Osteocyte (in vitro differentiated cells): ENCODE measurements at regions not wholly inside any gene's neighbourhood (a gene's known extent, or its start where the extent isn't known, plus 50 kb on each side); places are given as distances from the start of the nearest gene placed in this dataset.

ENCODE experiments used
- DNase-seq: peaks from one replicate; pipeline ENCODE4 v3.0.0; 2021; ENCODE audit warnings: mixed read lengths; ENCODE audit not compliant: unreplicated experiment; ENCODE audit errors: extremely low spot score
- H3K27ac Mint-ChIP-seq: one replicate; pipeline ENCODE4 v1.8.0; 2021; ENCODE audit warnings: mild to moderate bottlenecking, mixed read lengths; ENCODE audit not compliant: unreplicated experiment
- H3K27me3 Mint-ChIP-seq: one replicate; pipeline ENCODE4 v1.8.0; 2021; ENCODE audit warnings: mixed read lengths; ENCODE audit not compliant: unreplicated experiment
- H3K36me3 Mint-ChIP-seq: one replicate; pipeline ENCODE4 v1.8.0; 2021; ENCODE audit warnings: mixed read lengths; ENCODE audit not compliant: unreplicated experiment
- H3K4me1 Mint-ChIP-seq: one replicate; pipeline ENCODE4 v1.8.0; 2021; ENCODE audit warnings: mixed read lengths; ENCODE audit not compliant: unreplicated experiment
- H3K4me3 Mint-ChIP-seq: one replicate; pipeline ENCODE4 v1.8.0; 2021; ENCODE audit warnings: mild to moderate bottlenecking, moderate library complexity, mixed read lengths; ENCODE audit not compliant: unreplicated experiment
- H3K9me3 Mint-ChIP-seq: one replicate; pipeline ENCODE4 v1.8.0; 2021; ENCODE audit warnings: mixed read lengths; ENCODE audit not compliant: unreplicated experiment
- TF ChIP-seq, protein P1 (sequence below): fragments of 200-600 bp; sonication (generic); IDR thresholded peaks from 2 replicates; pipeline ENCODE4 v1.5.0; 2021; ENCODE audit warnings: antibody characterized with exemption, mild to moderate bottlenecking, moderate library complexity

GRCh38 chr4:26074712-26075430 lies 160.9 kb downstream of the SMIM20 start:
- no peaks in the 10 kb centered on the region for H3K27me3 Mint-ChIP-seq
- H3K9me3 Mint-ChIP-seq = peaks cover 16% of the 10 kb centered on the region
- H3K4me1 Mint-ChIP-seq = no peaks in the 10 kb centered on the region
- DNase-seq = no peak
- H3K4me3 Mint-ChIP-seq = no peak overlapping the region
- no peak overlapping the region for H3K27ac Mint-ChIP-seq
- H3K36me3 Mint-ChIP-seq = no peaks in the 10 kb centered on the region
- TF ChIP-seq, protein P1, sequence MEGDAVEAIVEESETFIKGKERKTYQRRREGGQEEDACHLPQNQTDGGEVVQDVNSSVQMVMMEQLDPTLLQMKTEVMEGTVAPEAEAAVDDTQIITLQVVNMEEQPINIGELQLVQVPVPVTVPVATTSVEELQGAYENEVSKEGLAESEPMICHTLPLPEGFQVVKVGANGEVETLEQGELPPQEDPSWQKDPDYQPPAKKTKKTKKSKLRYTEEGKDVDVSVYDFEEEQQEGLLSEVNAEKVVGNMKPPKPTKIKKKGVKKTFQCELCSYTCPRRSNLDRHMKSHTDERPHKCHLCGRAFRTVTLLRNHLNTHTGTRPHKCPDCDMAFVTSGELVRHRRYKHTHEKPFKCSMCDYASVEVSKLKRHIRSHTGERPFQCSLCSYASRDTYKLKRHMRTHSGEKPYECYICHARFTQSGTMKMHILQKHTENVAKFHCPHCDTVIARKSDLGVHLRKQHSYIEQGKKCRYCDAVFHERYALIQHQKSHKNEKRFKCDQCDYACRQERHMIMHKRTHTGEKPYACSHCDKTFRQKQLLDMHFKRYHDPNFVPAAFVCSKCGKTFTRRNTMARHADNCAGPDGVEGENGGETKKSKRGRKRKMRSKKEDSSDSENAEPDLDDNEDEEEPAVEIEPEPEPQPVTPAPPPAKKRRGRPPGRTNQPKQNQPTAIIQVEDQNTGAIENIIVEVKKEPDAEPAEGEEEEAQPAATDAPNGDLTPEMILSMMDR = no peak

- DNase-seq = no peak
- no peak overlapping the region for H3K27ac Mint-ChIP-seq
- H3K36me3 Mint-ChIP-seq = no peaks in the 10 kb centered on the region
- H3K4me3 Mint-ChIP-seq = no peak overlapping the region
- H3K4me1 Mint-ChIP-seq = no peaks in the 10 kb centered on the region
- peaks cover 16% of the 10 kb centered on the region for H3K9me3 Mint-ChIP-seq
- TF ChIP-seq, protein P1 = no peak
- H3K27me3 Mint-ChIP-seq = peaks cover 5% of the 10 kb centered on the region
Measured at GRCh38 chr4:26075583-26075982, 161.6 kb downstream of the SMIM20 start.

DNA sequence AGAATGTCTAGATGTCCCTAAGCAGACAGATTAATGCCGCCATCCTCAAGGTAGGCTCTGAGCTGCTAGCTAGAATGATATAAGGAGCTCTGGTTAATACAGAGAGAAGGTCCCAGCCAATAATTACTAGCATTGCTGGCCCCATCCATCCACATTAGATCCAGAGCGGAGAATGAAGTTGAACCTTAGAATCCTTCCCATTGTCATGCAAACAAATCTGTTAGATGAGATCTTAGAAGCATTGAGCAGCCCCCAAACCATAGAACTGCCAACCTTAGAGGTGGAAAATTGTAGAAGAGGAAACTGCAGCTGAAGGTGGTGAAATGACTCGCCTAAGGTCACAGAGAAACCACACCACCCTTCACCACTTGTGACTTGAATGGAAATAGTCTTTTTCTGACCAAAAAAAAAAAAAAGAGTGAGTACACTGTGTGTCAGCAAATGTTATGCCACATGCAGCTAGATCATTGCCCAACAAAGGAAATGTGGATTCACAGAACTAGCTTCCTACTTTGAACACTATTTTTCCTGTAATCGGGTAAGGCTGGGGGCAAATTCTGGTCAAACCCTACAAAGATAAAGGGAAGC lies 162.1 kb downstream of the SMIM20 start:
- H3K27me3 Mint-ChIP-seq = peaks cover 7% of the 10 kb centered on the region
- H3K4me1 Mint-ChIP-seq = no peaks in the 10 kb centered on the region
- H3K27ac Mint-ChIP-seq = no peak overlapping the region
- TF ChIP-seq, protein P1 = no peak
- peaks cover 14% of the 10 kb centered on the region for H3K9me3 Mint-ChIP-seq
- DNase-seq = no peak
- no peak overlapping the region for H3K4me3 Mint-ChIP-seq
- no peaks in the 10 kb centered on the region for H3K36me3 Mint-ChIP-seq

- no peak overlapping the region for H3K4me3 Mint-ChIP-seq
- H3K27me3 Mint-ChIP-seq = peaks cover 7% of the 10 kb centered on the region
- no peak for DNase-seq
- peaks cover 13% of the 10 kb centered on the region for H3K9me3 Mint-ChIP-seq
- H3K4me1 Mint-ChIP-seq = no peaks in the 10 kb centered on the region
- no peak overlapping the region for H3K27ac Mint-ChIP-seq
- TF ChIP-seq, protein P1 = no peak
- no peaks in the 10 kb centered on the region for H3K36me3 Mint-ChIP-seq
Measured at GRCh38 chr4:26076896-26077295, 162.9 kb downstream of the SMIM20 start.

- no peaks in the 10 kb centered on the region for H3K36me3 Mint-ChIP-seq
- no peak for DNase-seq
- TF ChIP-seq, protein P1 = no peak
- peaks cover 13% of the 10 kb centered on the region for H3K9me3 Mint-ChIP-seq
- no peak overlapping the region for H3K4me3 Mint-ChIP-seq
- no peaks in the 10 kb centered on the region for H3K4me1 Mint-ChIP-seq
- no peak overlapping the region for H3K27ac Mint-ChIP-seq
- peaks cover 11% of the 10 kb centered on the region for H3K27me3 Mint-ChIP-seq
Measured at GRCh38 chr4:26077756-26078155, 163.7 kb downstream of the SMIM20 start.
